HG02840 (cell line): ENCODE measurements at regions not wholly inside any gene's neighbourhood (a gene's known extent, or its start where the extent isn't known, plus 50 kb on each side); places are given as distances from the start of the nearest gene placed in this dataset.

Source experiments
- ATAC-seq: cut with Tn5 transposase; IDR thresholded peaks from one replicate; pipeline ENCODE4 v1.9.1; 2021; ENCODE audit warnings: mild to moderate bottlenecking, moderate library complexity, moderate number of reproducible peaks; ENCODE audit not compliant: unreplicated experiment, low FRiP score

DNA sequence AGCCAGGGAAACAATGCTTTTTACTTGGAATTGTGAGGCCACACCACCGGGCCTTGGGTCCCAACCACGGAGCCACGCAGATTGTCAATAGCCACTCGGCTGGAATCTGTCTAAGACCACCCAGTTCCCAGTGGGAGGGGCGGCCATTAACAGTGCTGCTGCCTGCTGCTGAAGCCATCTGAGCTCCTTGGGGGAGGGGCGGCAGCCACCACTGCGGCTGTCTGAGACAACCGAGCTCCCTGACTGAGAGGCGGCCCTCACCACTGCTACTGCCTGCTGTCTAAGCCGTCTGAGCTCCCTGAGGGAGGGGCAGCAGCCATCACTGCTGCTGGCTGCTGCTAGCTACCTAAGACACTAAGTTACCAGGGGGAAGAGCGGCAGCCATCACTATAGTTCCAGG is 64.3 kb downstream of the DMRTA2 start:
- ATAC-seq, result no peak

GRCh38 chr1:50357186-50357585 is 66.1 kb downstream of the DMRTA2 start:
- ATAC-seq, result no peak

DNA sequence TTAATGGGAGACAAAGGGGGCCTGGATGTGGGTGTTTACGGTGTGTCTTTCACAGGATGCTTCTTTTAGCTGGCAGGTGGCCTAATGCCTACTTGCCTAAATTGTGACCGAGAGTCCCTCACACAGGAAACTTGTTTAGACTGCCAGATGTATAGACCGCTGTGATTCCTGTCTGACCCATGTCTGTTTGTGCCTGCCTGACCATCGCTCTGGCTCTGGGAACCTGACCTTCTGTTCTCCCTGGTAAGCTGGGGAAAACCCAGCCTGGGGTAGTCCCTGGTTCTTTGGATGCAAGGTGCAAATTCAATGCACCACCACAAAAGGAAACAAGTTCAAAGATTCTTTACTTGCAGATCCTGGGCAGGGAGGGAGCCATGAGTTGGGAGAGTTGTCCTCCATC is 68.4 kb downstream of the DMRTA2 start:
- ATAC-seq, result no peak

DNA sequence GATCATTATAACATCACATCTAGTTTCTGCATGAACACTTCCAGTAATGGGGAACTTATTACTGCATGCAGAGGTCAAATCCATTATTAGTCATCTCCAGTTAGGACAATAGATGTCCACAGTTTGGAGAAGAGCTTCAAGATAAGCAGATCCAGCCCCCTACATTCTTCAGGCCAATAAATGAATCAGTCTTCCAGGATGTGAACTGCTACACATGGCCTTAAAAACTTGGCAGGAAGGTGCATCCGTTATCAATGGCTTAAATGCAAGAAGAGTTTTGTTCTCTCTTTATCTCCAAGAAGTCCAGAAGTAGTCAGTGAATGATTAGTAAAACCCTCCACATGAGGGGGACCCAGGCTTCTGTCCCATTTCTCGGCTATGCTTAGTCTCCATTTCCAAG is 70.8 kb downstream of the DMRTA2 start:
- ATAC-seq, result no peak

DNA sequence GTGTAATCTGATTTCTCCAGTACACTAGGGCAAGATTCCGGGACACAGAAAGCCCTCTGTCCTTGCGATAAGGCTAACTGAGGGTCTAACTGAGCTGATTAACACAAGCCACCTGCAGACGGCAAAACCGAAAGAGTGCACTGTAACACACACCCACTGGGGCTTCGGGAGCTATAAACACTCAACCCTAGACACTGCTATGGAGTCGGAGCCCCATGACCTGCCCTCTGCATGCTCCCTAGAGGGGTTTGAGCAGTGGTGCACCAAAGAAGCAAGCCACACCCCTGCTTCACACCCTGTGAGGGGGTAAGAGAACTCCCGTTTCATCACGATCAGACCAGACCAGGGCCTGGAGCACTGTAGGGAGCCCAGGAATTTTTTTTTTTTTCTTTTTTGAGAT is 72.4 kb downstream of the DMRTA2 start:
- ATAC-seq, result no peak

DNA sequence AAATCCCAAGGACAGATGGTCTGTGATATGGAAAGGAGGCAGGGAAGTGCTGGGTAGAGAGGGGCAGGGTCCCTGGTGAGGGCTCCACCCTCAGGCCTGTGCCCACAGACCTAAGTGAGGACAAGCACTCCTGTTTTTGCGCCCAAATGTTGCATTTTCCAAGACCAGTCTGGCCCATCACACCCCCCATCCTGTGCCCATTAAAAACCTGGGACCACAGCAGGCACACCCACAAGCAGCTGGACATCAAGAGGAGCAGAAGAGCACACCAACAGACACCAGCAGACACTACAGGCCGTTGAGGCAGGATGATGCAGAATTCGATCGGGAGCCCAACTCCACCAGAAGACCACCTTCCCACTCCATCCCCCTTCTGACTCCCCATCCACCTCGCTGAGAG is 72.8 kb downstream of the DMRTA2 start:
- no peak for ATAC-seq

DNA sequence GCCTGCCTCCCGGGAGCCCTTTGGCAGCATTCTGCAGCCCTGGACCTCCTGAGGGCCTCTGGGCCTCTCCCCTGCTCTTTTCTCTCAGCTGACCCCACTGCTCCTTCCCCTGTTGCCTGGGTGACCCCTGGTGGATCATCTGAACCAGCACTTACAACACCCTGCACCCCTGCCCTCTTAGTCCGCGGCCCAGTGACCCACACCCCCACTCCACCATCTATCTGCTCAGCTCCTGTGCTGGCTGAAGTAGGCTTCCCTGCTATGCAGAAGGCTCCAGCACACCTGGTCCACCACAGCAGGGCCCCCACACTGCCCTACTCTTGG is 74.0 kb downstream of the DMRTA2 start:
- ATAC-seq, result no peak

GRCh38 chr1:50348449-50349241 is 74.6 kb downstream of the DMRTA2 start:
- ATAC-seq, result no peak

DNA sequence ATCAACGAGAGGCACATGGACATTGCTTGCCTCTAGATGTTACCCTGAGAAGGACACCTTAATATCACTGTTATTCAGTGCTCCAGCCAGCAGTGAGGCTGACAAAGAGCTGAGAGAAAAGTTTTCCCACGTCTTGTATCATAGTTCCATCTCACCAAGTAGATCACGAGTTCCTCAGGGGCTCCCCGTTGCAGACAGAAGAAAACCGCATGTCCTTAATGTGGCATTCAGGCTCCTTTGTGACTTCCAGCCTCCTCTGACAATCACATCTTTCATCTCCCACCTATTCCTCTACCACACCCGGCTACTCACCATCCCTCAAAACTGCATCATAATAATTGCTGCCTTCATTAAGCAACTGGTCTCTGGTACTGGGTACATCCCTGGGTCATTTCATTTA is 75.3 kb downstream of the DMRTA2 start:
- ATAC-seq, result no peak

- ATAC-seq, result no peak
Measured at GRCh38 chr1:50346621-50347020, 76.6 kb downstream of the DMRTA2 start.

- no peak for ATAC-seq
Measured at GRCh38 chr1:50343323-50343722, 79.9 kb downstream of the DMRTA2 start.

DNA sequence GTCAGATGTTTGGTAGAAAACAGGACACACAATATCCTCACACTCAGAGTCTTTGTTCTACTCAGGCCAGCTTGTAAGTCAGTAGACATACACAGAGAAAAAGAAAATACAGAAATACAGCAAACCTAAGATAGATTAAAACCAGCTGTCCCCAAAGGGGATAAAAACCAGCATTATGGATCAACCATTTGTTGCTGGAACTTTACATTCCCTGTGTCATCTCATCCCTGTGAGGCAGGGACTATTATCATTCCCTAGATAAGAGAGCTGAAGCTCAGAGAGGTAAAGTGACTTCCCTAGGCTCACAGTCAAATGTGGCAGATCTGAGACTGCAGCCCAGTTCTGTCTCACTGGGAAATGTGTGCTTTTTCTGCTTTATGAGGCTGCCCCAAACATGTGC is 80.7 kb downstream of the DMRTA2 start:
- no peak for ATAC-seq

DNA sequence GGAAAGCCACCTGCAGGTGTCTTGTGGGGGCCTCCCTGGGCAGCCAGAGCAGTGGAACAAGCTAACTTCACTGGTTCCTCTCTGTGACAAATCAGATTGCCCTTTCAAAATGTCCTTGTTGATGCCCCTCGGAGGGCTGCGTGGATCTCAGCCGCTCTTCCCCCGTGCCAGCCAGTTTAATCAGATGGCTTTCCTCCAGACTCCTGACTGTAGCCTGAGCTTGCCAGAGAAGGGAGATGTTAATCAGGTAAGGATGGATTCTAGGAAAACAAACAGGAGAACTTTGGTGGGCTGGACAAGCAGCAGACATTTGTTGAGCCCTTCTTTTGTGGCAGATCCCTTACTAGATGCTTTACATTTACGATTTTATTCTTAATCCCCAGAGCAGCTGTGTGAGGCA is 88.2 kb downstream of the DMRTA2 start:
- no peak for ATAC-seq

- ATAC-seq, result peak; percentile 69
Measured at GRCh38 chr1:50333595-50333974, 89.7 kb downstream of the DMRTA2 start.

- ATAC-seq, result peak; percentile 58
Measured at GRCh38 chr1:50332941-50333594, 90.2 kb downstream of the DMRTA2 start.

- ATAC-seq, result no peak
Measured at GRCh38 chr1:50329332-50329932, 93.8 kb downstream of the DMRTA2 start.

DNA sequence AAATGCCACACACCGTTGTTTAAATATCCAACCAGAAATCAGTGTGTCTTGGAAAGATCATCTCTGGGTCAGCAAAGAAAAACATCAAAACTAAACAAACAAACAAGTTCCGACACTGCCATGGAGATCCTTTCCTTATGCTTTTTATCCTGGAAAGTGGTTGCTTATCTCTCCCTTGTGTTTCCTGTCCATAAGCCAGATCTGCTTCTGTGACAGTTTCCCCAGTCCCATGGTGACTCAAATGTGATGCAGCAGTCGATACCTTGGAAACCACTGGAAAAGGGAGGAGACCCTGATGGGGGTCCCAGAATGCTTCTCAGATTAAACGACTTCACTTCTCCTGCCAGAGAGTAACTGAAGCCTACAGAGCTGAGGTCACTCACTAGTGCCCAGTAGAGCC is 94.7 kb downstream of the DMRTA2 start:
- no peak for ATAC-seq

GRCh38 chr1:50326026-50326425 is 97.2 kb downstream of the DMRTA2 start:
- no peak for ATAC-seq

DNA sequence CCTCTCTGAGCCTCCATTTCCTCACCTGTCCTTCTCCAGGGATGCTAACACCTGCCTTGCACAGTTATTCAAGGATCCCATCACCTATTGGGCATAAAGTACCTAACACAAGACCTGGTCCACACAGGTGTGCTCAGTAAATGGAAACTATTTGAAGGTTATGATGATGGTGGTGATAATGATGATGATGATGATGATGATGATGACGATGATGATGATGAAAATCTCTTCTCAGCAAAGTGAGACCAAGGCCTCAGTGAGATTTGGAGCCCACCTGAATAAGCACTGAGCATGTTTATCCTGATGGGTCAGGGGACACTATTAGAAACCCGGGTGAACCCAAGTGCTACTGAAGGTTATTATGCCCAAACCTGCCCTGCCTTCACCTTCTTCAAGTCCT is 100.7 kb downstream of the DMRTA2 start:
- no peak for ATAC-seq

DNA sequence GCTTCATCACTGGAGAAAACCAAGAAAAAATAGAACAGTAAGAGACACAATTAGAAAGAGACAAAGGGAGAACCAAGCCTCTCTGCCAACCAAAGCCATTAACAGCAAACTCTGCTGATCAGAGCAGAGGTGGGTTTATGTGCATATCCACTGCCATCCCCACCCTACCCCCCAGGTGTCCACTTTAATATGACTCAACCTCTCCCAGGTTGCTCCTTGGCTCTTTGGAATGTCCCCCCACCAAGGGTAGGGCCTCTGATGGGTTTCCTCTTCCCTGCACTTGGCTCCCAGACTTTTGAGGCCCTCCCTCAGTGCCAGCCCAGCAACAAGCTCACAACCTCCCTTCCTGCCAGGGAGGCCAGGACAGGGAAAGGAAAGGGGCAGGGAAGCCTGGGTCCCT is 104.8 kb downstream of the DMRTA2 start:
- ATAC-seq, result no peak

DNA sequence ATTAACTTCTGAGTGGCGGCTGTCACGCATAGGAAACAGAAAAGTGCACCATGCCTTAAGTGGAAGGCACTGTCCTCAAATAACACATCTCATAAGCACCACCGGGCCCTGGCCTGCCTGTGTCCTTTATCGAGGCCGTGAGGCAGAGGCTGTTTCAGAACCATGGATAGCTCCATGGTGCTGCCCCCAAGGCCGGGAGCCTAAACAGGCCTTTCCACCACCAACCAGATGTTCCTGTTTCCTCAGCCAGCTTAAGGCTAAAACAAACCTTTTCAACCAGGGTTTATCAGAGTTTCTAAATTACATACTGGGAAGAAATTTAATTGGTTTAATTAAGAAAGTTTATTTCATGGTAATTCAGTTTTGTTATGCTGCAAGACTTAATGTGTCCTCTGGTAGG is 114.4 kb downstream of the DMRTA2 start:
- ATAC-seq, result no peak

DNA sequence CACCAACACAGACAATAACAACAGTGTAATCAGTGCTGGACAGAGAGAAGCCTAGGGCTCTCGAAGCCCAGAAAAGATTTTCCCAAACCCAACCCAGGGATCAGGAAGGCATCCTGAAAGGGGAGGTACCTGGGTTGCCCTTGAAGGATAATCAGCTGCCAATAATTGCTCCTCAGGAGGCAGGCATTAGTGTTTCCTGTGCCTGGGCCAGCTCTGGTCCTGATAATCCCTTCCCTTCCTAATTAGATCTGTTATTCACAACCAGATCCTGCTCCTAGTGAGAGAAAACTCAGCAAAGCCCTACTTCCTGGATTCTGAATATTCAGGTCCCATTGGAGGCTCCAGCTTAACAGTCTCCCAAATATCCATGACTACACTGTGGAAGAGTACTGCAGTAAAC is 117.4 kb downstream of the DMRTA2 start:
- no peak for ATAC-seq
